Heart left ventricle (tissue), 16 donors: ENCODE measurements at regions not wholly inside any gene's neighbourhood (a gene's known extent, or its start where the extent isn't known, plus 50 kb on each side); places are given as distances from the start of the nearest gene placed in this dataset.

Experiments used
- ATAC-seq, 4 donors: fragments of 200-7000 bp; cut with Tn5 transposase; one replicate each; pipeline ENCODE4 v1.9.1; 2020 to 2022; ENCODE audit warnings: moderate library complexity in 4 of 4, mild to moderate bottlenecking in 3 of 4, moderate number of reproducible peaks in 1 of 4
- DNase-seq, 5 donors: peaks; one replicate each; pipeline ENCODE4 v3.0.0-alpha.2; 2020
- H3K27ac ChIP-seq, 12 donors: fragments of 200-600 bp; sonication (generic) in 4 of 12; one replicate each; pipeline versions ENCODE4 v1.5.0 to v1.8.0; 2016 to 2022; ENCODE audit warnings: mild to moderate bottlenecking in 2 of 12
- H3K27me3 ChIP-seq, 9 donors: fragments of 200-600 bp; sonication (generic) in 2 of 9; one replicate each; pipeline versions ENCODE4 v1.5.1 to v1.8.0; 2016 to 2022; ENCODE audit warnings: mild to moderate bottlenecking in 3 of 9
- H3K36me3 ChIP-seq, 9 donors: fragments of 200-600 bp; sonication (generic) in 2 of 9; one replicate each; pipeline versions ENCODE4 v1.5.0 to v1.8.0; 2018 to 2022; ENCODE audit warnings: mild to moderate bottlenecking in 2 of 9
- H3K4me1 ChIP-seq, 12 donors: fragments of 200-600 bp; sonication (generic) in 4 of 12; one replicate each; pipeline versions ENCODE4 v1.5.0 to v1.8.0; 2016 to 2022; ENCODE audit warnings: mild to moderate bottlenecking in 3 of 12
- H3K4me3 ChIP-seq, 12 donors: fragments of 200-600 bp; sonication (generic) in 4 of 12; one replicate each; pipeline versions ENCODE4 v1.5.0 to v1.8.0; 2017 to 2022; ENCODE audit warnings: mild to moderate bottlenecking in 9 of 12, moderate library complexity in 4 of 12
- H3K9me3 ChIP-seq, 12 donors: fragments of 200-600 bp; sonication (generic) in 4 of 12; one replicate each; pipeline versions ENCODE4 v1.5.0 to v1.8.0; 2016 to 2022; ENCODE audit warnings: mild to moderate bottlenecking in 1 of 12
- POLR2A ChIP-seq, 2 donors: fragments of 450-650 bp; IDR thresholded peaks; one replicate each; pipeline ENCODE4 v1.6.1; 2017; ENCODE audit warnings: antibody characterized with exemption in 2 of 2, mild to moderate bottlenecking in 2 of 2, moderate library complexity in 2 of 2
- WGBS, 4 donors: extraction: QIAGEN DNeasy Blood & Tissue Kit in 2 of 4; methylation state at CpG; one replicate each; pipeline versions ENCODE4 v1.1.5 to v1.1.7; 2013 to 2018; 5-methylcytosine and 5-hydroxymethylcytosine counted together
- intact Hi-C, 10 donors: fragments of 100-400 bp; cut with DNase I; formaldehyde crosslinking; loops; one replicate each; pipeline versions ENCODE4 v1.11.1 to v1.14.2; 2022
- TF ChIP-seq, protein P1 (sequence below), 12 donors: fragments of 200-600 bp; sonication (generic) in 4 of 12; IDR thresholded peaks; one replicate each; pipeline versions ENCODE4 v1.5.0 to v1.8.0; 2018 to 2022; ENCODE audit warnings: antibody characterized with exemption in 12 of 12, mild to moderate bottlenecking in 5 of 12
- donor health status: ischemic (EF 13 %, LVEDD 7.1; RV severe dilation, severe dysfunction).
- donor health status: healthy with polysubstance abuse.
- donor health status: DM: no; HTN: yes; CAD: no.
- donor health status: DM: no; HTN: no; CAD: no.
- donor health status: ischemic (EF 25% LVEDD 6.9; RV normal size, moderate dysfunction).
- donor health status: ischemic (EF 25% LVEDD 5.7; RV mildly dilated, moderate dysfunction).
- donor health status: healthy.
- donor health status: DM: yes; HTN: yes; CAD: no.
- donor health status: ischemic (EF 35%, LVEDD 5.7; RV mildly dilated, moderate dysfunction).
- donor health status: nonischemic (EF 11% LVEDD 7.7; RV severe dilation, severe dysfunction).
- donor health status: DM: yes; HTN: yes; CAD: no.
- donor health status: PGD.
- donor health status: ischemic (EF 29% LVEDD 5.4; RV normal size, mild dysfunction).
- donor health status: nonischemic (EF 23%, LVEDD 6.1; RV moderate dilation, normal function).

DNA sequence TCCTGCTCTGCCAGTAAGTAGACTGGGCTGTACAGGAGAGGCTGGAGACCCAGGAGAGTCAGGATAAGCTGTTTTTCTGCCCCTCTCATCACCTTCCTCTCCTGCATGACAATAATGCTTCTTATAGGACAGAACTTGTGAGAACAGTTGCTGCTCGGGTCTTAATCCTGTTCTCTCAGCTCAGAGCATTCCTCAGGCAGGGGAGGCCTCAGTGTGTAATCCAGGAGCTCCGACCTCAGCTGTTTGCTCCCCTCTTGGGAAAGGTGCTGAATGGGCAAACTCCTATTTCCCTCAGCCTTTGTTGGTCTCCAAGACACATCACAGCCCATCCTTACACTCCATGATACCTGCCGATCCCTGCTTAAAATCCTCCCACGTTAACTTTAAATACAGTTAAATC lies 134.9 kb upstream of the LRFN2 start:
- Histone ChIP-seq H3K4me1 (peaks cover 0 to 24% (median 5%) of the 10 kb centered on the region in 12 donors), H3K4me3 (no peak overlapping the region), H3K27me3 (no peaks in the 10 kb centered on the region), H3K9me3 (no peaks in the 10 kb centered on the region), H3K36me3 (no peaks in the 10 kb centered on the region), H3K27ac (no peak overlapping the region)
- DNase-seq (no peak), ATAC-seq (no peak)
- 84 to 90% (median 88%) methylated on average over 4 of the region's 4 CpGs for WGBS, 4 donors
- intact Hi-C loops: no loop called here
- TF ChIP-seq POLR2A (IDR thresholded peaks at IDR 0.05): no peak
- TF ChIP-seq, protein P1, sequence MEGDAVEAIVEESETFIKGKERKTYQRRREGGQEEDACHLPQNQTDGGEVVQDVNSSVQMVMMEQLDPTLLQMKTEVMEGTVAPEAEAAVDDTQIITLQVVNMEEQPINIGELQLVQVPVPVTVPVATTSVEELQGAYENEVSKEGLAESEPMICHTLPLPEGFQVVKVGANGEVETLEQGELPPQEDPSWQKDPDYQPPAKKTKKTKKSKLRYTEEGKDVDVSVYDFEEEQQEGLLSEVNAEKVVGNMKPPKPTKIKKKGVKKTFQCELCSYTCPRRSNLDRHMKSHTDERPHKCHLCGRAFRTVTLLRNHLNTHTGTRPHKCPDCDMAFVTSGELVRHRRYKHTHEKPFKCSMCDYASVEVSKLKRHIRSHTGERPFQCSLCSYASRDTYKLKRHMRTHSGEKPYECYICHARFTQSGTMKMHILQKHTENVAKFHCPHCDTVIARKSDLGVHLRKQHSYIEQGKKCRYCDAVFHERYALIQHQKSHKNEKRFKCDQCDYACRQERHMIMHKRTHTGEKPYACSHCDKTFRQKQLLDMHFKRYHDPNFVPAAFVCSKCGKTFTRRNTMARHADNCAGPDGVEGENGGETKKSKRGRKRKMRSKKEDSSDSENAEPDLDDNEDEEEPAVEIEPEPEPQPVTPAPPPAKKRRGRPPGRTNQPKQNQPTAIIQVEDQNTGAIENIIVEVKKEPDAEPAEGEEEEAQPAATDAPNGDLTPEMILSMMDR (IDR thresholded peaks at IDR 0.05): no peak

- Histone ChIP-seq H3K9me3 (no peaks in the 10 kb centered on the region), H3K36me3 (no peaks in the 10 kb centered on the region), H3K27ac (no peak overlapping the region), H3K27me3 (no peaks in the 10 kb centered on the region), H3K4me3 (no peak overlapping the region), H3K4me1 (peaks cover 0 to 24% (median 5%) of the 10 kb centered on the region in 12 donors)
- WGBS, 4 donors: 90 to 93% (median 91%) methylated on average over 7 of the region's 7 CpGs
- intact Hi-C loops: no loop called here
- DNase-seq (no peak), ATAC-seq (no peak)
- TF ChIP-seq, protein P1 (IDR thresholded peaks at IDR 0.05): no peak
- TF ChIP-seq POLR2A (IDR thresholded peaks at IDR 0.05): no peak
Observed at GRCh38 chr6:40721271-40721952, 134.2 kb upstream of the LRFN2 start.

DNA sequence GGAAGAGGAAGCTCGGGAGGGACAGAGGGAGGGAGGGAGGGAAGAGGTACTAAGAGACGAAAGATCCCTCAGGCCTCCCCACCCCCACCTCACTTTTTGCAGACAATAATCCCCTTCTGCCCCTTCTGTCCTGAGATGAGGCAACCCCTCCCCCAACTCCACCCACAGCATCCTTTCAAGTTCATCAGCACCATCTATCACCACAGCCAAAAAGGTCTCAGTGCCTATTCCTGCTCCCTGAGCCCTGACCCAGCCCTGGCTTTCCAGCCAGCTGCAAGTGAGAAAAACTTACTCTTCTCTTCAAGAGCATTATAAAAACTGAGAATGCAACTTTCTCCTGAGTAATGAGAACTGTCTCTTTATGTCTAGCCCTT lies 133.2 kb upstream of the LRFN2 start:
- H3K27ac ChIP-seq: peak overlapping the region in 3 of 12 donors; percentile 34 to 59 (median 59)

DNA sequence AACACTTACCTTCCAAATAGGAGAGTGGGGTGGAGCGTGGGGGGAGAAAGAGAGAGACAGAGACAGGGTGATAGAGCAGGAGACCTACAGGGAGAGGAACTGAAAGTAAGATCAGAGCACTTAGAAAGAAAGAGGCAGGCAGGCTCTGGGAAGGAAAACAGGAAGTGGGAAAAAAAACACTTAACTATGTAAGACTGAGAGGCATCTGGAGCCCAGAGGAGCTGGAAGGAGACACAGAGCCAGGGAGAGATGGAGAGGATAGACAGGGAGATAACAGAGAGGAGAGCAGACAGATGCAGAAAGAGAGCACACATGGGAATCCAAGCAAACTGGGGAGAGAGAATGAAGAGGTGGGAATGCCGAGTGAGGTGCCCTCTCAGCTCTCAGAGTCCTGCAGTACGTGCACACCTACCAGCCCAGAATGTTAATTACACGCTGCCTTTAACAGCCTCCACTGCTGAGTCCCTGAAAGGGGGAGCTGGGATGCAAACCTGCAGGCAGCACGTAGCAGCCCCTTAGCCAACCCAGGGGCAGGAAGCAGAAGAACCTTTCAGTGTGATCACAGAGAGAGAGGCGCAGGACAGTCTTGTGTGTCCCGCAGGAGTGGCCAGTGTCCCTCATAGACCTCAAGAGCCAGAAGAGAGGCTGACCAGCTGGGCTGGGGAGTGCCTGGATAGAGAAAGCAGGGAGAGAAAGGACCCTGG lies 132.7 kb upstream of the LRFN2 start:
- ATAC-seq (peak in 3 of 4 donors; percentile 47 to 66 (median 55)), DNase-seq (no peak)
- intact Hi-C loops: no loop called here
- Histone ChIP-seq H3K9me3 (no peaks in the 10 kb centered on the region), H3K36me3 (no peaks in the 10 kb centered on the region), H3K27ac (peak overlapping the region in 7 of 12 donors; percentile 1 to 59 (median 43)), H3K4me3 (peak overlapping the region in 5 of 12 donors; percentile 5 to 38 (median 28)), H3K27me3 (no peaks in the 10 kb centered on the region), H3K4me1 (peaks cover 0 to 24% (median 6%) of the 10 kb centered on the region in 12 donors)
- WGBS, 4 donors: 46 to 55% (median 51%) methylated on average over 7 of the region's 7 CpGs
- TF ChIP-seq, protein P1 (IDR thresholded peaks at IDR 0.05): no peak
- no peak for TF ChIP-seq POLR2A (IDR thresholded peaks at IDR 0.05)

More for the DNA sequence above, 133.2 kb upstream of the LRFN2 start:
- H3K9me3 ChIP-seq: no peaks in the 10 kb centered on the region
- H3K4me3 ChIP-seq: peak overlapping the region in 1 of 12 donors; percentile 28
- no peaks in the 10 kb centered on the region for H3K36me3 ChIP-seq
- ATAC-seq (no peak), DNase-seq (no peak)
- no peaks in the 10 kb centered on the region for H3K27me3 ChIP-seq
- 41 to 79% (median 52%) methylated on average over 2 of the region's 2 CpGs for WGBS, 4 donors
- intact Hi-C loops: no loop called here
- TF ChIP-seq POLR2A (IDR thresholded peaks at IDR 0.05): no peak
- peaks cover 0 to 24% (median 6%) of the 10 kb centered on the region in 12 donors for H3K4me1 ChIP-seq
